Stimulated activated CD4-positive, alpha-beta T cell treated with anti-CD3 and anti-CD28 coated beads, Interleukin-15, amount 100 ng/mL, for 48 hours (primary cell): ENCODE measurements at regions not wholly inside any gene's neighbourhood (a gene's known extent, or its start where the extent isn't known, plus 50 kb on each side); places are given as distances from the start of the nearest gene placed in this dataset.
"Not testable (repeated sequence)": the region's sequence is repeated elsewhere in the genome, so short reads cannot be mapped to it uniquely, and the experiment has no call there.

Source experiments
- DNase-seq, 2 donors: peaks; one replicate each; pipeline ENCODE4 v3.0.0-alpha.2; 2020; ENCODE audit warnings: low read depth in 2 of 2

DNA sequence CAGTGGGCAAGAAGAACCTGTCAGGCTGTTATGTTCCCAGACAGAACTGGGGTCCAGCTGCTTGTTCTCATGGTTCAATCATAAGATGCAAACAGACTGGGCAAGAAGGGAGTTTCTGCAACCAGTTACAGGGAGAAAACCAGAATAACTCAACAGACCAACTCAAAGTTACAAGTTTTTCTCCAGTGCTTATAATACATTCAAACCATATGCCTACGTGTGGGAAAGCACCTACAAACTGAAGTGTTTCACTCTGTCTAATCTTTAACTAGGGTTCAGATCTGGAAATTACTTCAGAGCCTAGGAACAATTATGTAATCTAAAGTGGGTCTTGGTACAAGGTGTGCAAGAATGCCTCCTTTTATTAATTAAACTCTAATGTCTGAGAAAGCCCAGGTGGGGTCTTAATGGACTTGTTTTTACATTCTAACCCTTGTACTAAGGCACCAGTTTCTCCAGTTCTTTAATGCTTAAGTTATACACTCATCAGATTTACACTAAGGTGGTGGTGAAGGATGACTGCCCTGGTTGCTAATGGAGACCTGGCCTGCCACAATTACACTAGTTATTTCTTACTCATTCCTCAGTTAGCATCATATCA lies 951.9 kb downstream of the TSN start:
- DNase-seq: no peak

- DNase-seq: no peak
Observed at GRCh38 chr2:122710049-122710448, 954.6 kb downstream of the TSN start.

DNA sequence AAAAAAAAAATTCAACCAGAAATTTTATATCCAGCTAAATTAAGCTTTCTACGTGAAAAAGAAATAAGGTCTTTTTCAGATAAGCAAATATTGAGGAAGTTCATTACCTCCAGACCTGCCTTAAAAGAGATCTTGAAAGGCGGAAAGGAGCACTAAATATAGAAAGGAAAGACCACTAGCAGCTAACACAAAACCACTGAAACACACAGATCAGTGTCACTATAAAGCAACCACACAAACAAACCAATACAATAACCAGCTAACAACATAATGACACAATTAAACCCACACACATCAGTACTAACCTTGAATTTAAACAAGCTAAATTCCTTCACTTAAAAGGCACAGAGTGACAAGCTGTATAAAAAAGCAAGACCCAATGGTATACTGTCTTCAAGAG lies 958.3 kb downstream of the TSN start:
- DNase-seq: no peak

DNA sequence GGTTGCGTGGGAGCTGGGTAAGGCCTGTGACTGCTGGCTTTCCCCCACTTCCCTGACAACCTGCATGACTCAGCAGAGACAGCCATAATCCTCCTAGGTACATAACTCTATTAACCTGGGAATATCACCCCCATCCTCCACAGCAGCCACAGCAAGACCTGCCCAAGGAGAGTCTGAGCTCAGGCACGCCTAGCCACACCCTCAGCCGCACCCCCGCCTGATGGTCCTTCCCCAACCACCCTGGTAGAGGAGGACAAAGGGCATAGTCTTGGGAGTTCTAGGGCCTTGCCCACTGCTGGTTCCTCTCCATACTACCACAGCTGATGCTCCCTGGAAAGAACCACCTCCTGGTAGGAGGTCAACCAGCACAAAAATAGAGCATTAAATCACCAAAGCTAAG lies 965.4 kb downstream of the TSN start:
- DNase-seq: not testable (repeated sequence)

- no peak for DNase-seq
Observed at GRCh38 chr2:122734766-122735424, 979.4 kb downstream of the TSN start.

- no peak for DNase-seq
Observed at GRCh38 chr2:122736279-122736678, 980.8 kb downstream of the TSN start.

- no peak for DNase-seq
Observed at GRCh38 chr2:122737429-122738077, 982.1 kb downstream of the TSN start.

DNA sequence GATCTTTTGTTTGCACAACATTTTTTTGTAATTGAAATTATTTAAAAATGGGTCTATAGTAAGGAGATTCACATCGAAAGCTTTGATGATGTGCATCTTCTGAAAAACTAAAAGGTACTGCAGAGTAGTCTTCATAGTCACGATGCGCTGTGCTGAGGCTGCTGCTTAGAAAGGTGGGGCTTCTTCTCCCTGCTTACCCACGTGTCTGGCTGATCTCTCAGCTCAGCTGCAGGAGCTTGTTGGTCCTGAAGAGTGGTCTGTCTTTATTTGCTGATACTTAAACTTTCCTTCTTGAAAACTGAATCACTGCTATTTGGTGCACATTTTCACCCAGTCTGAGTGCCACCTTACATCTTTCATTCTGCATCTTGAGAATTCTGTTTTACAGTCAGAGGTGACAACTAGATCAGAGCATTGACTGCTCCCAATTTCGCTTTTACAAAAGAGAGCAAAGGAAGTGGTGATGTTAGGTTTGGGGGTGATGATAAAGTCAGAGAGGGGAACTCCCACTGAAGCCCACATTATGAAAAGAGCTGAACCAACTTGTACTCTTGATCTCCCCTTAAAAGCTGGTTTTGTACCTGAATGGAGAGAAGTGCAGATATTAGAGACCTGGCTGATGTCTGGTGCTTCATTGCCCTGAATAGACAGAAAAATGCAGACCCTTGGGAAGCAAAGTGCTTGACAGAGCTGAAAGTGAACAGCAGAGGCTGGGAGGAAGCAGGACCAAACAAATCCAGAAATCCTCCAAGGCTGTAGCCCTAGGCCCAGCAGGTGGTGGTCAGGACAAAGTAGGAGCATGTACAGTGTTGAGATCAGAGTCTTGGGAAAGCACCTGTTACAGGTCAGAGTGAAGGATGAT lies 984.5 kb downstream of the TSN start:
- DNase-seq: no peak

- DNase-seq: no peak
Observed at GRCh38 chr2:122740594-122740948, 985.1 kb downstream of the TSN start.

- DNase-seq: no peak
Observed at GRCh38 chr2:122741403-122741802, 986.0 kb downstream of the TSN start.

DNA sequence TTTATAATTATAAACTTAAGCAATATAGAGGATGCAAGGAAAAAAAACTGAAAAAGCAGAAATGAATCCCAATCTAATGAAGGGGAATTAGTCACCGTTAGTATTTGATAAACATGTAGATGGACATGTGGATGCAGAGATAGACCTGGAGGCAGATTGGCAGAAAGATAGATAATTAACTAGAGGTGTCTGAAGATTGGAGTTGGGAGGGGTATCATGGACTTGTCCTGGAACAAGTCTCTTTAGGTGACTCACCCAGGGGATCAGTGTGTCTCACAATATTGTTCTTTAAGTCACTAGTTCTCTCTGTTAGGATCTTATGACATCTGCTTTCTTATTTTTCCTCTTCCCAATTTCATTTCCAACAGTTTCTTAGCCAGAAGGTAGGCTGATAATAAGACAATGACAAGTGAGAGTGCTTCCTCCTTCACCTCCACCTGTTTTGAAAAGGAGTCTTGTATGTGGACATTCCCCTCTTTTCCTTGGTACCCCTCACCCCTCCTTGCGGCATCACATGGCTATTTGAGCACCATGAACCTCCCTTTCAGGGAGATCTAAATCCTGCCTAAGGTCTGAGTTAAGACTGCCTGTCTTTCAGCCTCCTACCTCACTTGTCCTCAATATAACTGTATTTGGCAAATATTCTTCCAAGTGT lies 987.7 kb downstream of the TSN start:
- DNase-seq: no peak

DNA sequence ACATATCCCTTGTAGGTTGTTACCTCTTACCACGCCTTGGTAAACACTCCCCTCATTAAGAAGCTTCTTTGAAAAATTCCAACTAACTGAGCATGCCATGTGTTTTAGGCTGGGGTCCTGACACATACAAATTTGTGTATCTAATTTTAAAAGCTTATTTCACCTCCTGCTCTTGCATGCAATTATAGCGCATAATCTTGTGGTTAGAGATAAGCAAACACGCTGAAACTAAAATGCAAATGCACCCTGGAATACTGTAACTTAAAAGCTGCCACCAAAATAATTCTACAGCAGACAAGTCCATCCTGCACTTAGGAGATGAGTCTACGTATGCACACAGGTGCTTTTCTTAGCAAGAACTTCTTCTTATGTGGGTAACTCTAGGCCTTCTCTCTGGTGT lies 990.2 kb downstream of the TSN start:
- DNase-seq: no peak

GRCh38 chr2:122747670-122748069 lies 992.2 kb downstream of the TSN start:
- no peak for DNase-seq

GRCh38 chr2:122748552-122749011 lies 993.1 kb downstream of the TSN start:
- DNase-seq: no peak

DNA sequence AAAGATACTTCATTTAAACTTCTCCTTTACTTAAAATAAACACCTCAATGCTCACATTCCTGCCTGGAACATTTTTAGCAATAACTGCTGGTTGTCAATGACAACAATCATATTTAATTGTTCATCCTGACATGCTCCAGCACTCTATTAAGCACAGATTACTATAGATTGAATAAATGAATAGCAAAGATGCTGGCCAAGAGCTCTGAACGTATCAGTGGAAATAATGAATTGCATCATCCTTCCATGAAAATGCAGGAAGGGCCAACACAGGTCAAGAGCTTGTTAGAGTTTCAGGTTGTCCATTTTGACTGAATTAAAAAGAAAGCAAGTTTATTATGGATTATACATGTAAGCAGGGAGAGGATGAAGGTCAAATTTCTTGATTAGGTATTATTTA lies 994.0 kb downstream of the TSN start:
- DNase-seq: no peak

DNA sequence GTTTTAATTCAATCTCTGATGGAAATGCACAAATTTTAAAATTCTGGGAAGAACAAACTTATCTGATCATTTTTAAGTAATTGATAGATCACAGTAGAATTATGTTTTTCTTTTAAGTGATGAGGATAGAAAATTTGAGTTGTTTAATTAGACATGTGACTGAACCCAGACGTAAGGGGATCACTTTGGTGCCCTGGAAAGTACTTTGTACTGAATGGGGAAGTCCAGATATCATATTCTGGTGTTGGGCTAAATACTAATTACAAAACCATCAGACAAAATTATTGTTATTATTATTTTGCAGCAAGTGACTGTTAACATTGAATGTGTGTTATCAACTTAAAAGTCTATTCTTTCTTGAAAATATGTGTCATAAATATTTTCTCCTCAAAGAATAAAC lies 994.6 kb downstream of the TSN start:
- no peak for DNase-seq

- DNase-seq: no peak
Observed at GRCh38 chr2:122750808-122751207, 995.4 kb downstream of the TSN start.

GRCh38 chr2:122753336-122753735 lies 997.9 kb downstream of the TSN start:
- no peak for DNase-seq

DNA sequence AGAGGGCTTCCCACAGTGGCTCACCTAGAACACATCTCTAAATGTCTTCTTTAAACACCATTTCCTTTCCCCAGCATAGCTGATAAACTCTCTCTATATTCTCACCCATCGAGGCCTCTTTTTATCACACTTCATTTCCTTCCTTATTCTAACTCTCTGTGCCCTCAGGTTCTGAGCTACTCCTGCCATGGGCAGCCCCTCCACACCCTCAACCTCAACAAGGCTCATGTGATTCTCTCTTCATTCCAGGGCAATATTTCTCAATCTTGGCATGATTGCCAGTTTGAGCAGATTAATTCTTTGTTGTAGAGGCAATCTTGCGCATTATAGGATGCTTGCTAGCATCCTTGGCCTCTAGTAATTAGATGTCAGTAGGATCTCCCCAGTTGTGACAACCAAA lies 999.1 kb downstream of the TSN start:
- no peak for DNase-seq

- no peak for DNase-seq
Observed at GRCh38 chr2:122755281-122755780, 999.9 kb downstream of the TSN start.

- no peak for DNase-seq
Observed at GRCh38 chr2:122758967-122759366, 1003.5 kb downstream of the TSN start.

DNA sequence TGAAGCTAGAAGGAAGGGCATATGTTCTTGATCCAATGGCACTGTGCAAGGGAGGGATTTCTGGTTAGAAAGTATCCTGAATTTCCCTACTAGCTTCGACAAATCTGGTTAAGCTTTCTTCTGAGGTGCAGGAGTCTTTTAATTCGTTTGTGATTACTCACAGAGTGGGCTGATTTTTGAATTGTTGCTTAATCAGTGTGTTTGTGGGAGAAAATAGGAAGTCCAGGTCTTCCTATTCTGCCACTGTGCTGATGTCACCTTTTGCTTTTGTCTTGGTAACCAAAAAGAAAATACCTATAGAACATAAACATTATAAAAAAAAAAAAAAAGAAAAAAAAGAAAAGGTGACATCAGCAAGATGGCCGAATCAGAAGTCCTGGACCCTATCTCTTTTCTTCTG lies 1008.6 kb downstream of the TSN start:
- DNase-seq: no peak
